ENCODE measurements at regions not wholly inside any gene's neighbourhood (a gene's known extent, or its start where the extent isn't known, plus 50 kb on each side); places are given as distances from the start of the nearest gene placed in this dataset.

DNA sequence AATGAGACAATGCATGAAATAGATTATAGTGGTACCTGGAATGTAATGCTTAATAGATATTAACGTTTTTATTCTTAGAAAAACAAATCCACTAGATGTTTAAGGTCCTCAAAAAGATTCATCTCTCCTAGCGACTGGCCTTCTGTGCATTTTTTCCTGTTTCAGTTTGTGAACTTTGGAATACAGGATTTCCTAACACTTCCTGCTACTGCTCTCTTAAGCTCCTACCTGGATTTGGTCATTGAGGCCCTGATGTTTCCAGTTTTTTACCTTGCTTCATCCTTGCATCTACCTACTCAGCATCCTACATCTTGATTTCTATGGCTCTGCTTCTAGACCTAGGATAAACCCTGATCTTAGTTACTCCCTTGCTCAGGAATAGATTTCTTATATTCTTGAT is 188.4 kb downstream of the ABCC12 start:
- no peaks in the 10 kb centered on the region for H3K27me3 ChIP-seq
- no peak for DNase-seq
- no peak overlapping the region for H3K27ac ChIP-seq
- intact Hi-C loops (cut with DNase I), result no loop called here
- no peak overlapping the region for H3K4me3 ChIP-seq
- no peak for TF ChIP-seq CTCF (IDR thresholded peaks at IDR 0.05)
- no peak for ATAC-seq
- H3K4me1 ChIP-seq, result no peaks in the 10 kb centered on the region
- no peaks in the 10 kb centered on the region for H3K9me3 ChIP-seq
- H3K36me3 ChIP-seq, result no peaks in the 10 kb centered on the region

DNA sequence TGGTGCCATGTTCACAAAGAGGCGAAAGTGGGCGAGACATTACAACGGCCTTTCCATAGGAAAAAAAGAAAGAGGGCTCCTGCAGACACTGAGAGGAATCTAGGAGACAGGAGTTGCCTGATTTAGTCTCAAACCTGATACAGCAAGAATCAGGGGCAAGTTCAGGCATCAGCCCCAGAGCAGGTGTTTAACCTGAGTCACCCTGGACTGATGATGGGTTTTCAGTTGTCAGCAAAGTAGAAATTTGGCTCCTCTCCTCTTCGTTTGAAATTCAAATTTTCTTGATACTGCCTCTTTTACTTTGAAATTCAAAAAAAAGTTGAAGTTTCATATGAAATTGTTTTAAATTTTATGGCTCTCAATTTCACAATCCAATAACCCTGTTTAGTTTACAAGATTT is 189.5 kb downstream of the ABCC12 start:
- H3K4me3 ChIP-seq, result no peak overlapping the region
- intact Hi-C loops (cut with DNase I), result no loop called here
- ATAC-seq (no peak), DNase-seq (no peak)
- H3K27me3 ChIP-seq, result no peaks in the 10 kb centered on the region
- H3K4me1 ChIP-seq, result no peaks in the 10 kb centered on the region
- no peak for TF ChIP-seq CTCF (IDR thresholded peaks at IDR 0.05)
- H3K27ac ChIP-seq, result no peak overlapping the region
- H3K9me3 ChIP-seq, result no peaks in the 10 kb centered on the region
- no peaks in the 10 kb centered on the region for H3K36me3 ChIP-seq

- H3K27ac ChIP-seq, result no peak overlapping the region
- DNase-seq, result no peak
- no peaks in the 10 kb centered on the region for H3K36me3 ChIP-seq
- H3K9me3 ChIP-seq, result no peaks in the 10 kb centered on the region
- no peaks in the 10 kb centered on the region for H3K4me1 ChIP-seq
- intact Hi-C loops (cut with DNase I), result no loop called here
- H3K27me3 ChIP-seq, result no peaks in the 10 kb centered on the region
- ATAC-seq, result no peak
- TF ChIP-seq CTCF (IDR thresholded peaks at IDR 0.05), result no peak
- H3K4me3 ChIP-seq, result no peak overlapping the region
These were observed 190.4 kb downstream of the ABCC12 start for GRCh38 chr16:47965439-47965838.

DNA sequence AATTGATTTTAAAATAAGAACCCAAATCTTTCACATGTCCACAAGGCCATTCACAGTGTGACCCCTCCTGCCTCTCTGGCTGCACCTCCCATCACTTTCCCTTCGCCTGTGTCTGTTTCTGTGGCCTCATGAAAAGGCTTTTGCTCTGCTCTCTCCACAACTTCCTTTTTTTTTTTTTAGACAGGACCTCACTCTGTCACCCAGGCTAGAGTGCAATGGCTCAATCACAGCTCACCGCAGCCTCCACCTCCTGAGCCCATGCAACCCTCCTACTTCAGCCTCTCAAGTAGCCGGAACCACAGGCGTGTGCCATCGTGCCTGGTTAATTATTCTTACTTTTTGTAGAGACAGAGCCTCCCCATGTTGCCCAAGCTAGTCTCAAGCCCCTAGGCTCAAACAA is 197.1 kb downstream of the ABCC12 start:
- Histone ChIP-seq H3K36me3 (no peaks in the 10 kb centered on the region), H3K9me3 (no peaks in the 10 kb centered on the region), H3K4me1 (no peaks in the 10 kb centered on the region), H3K27ac (no peak overlapping the region), H3K27me3 (no peaks in the 10 kb centered on the region), H3K4me3 (no peak overlapping the region)
- no peak for TF ChIP-seq CTCF (IDR thresholded peaks at IDR 0.05)
- no peak for DNase-seq
- no peak for ATAC-seq
- intact Hi-C loops (cut with DNase I), result no loop called here

GRCh38 chr16:47956916-47957315 is 198.9 kb downstream of the ABCC12 start:
- Histone ChIP-seq H3K9me3 (no peaks in the 10 kb centered on the region), H3K36me3 (no peaks in the 10 kb centered on the region), H3K27ac (no peak overlapping the region), H3K4me3 (no peak overlapping the region), H3K27me3 (no peaks in the 10 kb centered on the region), H3K4me1 (no peaks in the 10 kb centered on the region)
- intact Hi-C loops (cut with DNase I), result no loop called here
- TF ChIP-seq CTCF (IDR thresholded peaks at IDR 0.05), result no peak
- ATAC-seq (no peak), DNase-seq (no peak)

DNA sequence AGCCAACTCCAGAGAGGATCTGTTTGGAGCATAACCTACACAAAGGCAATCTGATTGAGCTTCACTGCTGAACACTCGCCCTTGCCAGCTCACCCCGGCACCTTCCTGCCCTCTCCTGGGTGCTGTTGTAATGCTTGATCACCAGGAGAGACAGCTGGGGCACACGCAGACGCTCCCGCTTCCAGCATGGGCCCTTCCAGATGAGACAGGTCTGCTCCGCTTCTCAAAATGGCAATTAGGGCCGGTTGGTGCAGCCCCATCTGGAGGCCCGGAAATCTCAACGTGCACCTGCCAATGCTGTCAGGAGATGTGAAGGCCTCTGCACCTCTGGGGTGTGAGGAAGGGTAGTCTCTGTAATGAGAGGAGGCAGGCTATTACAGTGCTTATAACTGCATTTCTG is 206.1 kb downstream of the ABCC12 start:
- DNase-seq (no peak), ATAC-seq (no peak)
- intact Hi-C loops (cut with DNase I), result no loop called here
- Histone ChIP-seq H3K27me3 (no peaks in the 10 kb centered on the region), H3K9me3 (no peaks in the 10 kb centered on the region), H3K4me1 (no peaks in the 10 kb centered on the region), H3K27ac (no peak overlapping the region), H3K4me3 (no peak overlapping the region), H3K36me3 (no peaks in the 10 kb centered on the region)
- no peak for TF ChIP-seq CTCF (IDR thresholded peaks at IDR 0.05)
